ENCODE measurements at regions not wholly inside any gene's neighbourhood (a gene's known extent, or its start where the extent isn't known, plus 50 kb on each side); places are given as distances from the start of the nearest gene placed in this dataset.

GRCh38 chr4:38406243-38406642 is 257.8 kb upstream of the KLF3 start:
- TF ChIP-seq POLR2A (IDR thresholded peaks at IDR 0.05) (no peak), CTCF (IDR thresholded peaks at IDR 0.05) (no peak)
